ENCODE measurements at regions not wholly inside any gene's neighbourhood (a gene's known extent, or its start where the extent isn't known, plus 50 kb on each side); places are given as distances from the start of the nearest gene placed in this dataset.

DNA sequence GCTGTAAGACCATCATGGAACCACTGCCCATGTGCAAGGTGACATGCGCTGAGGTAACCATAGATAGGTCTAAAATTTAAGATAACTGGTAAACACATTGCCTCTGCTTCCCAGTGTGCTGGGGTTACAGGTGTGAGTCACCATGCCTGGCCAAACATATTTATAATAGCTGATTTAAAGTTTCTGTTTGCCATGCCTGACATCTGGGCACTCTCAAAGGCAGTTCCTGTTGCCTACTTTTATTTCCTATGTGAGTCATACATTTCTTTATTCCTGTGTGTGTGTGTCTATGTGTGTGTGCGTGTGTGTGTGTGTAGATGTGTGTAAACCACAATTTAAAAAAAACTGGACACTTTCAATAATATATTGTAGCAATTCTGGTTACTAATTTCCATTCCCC lies 415.2 kb upstream of the NETO1 start:
- TF ChIP-seq, protein P1, sequence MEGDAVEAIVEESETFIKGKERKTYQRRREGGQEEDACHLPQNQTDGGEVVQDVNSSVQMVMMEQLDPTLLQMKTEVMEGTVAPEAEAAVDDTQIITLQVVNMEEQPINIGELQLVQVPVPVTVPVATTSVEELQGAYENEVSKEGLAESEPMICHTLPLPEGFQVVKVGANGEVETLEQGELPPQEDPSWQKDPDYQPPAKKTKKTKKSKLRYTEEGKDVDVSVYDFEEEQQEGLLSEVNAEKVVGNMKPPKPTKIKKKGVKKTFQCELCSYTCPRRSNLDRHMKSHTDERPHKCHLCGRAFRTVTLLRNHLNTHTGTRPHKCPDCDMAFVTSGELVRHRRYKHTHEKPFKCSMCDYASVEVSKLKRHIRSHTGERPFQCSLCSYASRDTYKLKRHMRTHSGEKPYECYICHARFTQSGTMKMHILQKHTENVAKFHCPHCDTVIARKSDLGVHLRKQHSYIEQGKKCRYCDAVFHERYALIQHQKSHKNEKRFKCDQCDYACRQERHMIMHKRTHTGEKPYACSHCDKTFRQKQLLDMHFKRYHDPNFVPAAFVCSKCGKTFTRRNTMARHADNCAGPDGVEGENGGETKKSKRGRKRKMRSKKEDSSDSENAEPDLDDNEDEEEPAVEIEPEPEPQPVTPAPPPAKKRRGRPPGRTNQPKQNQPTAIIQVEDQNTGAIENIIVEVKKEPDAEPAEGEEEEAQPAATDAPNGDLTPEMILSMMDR (conservative IDR thresholded peaks at IDR 0.05; ENCODE audit: low read depth, low read length): no peak
- TF ChIP-seq EZH2 (IDR thresholded peaks at IDR 0.05; ENCODE audit: borderline replicate concordance, low read depth, low read length, poor library complexity, severe bottlenecking): no peak

Data from A673 (cell line).